AML-193 (cell line): ENCODE measurements at regions not wholly inside any gene's neighbourhood (a gene's known extent, or its start where the extent isn't known, plus 50 kb on each side); places are given as distances from the start of the nearest gene placed in this dataset.
"Not testable (repeated sequence)": the region's sequence is repeated elsewhere in the genome, so short reads cannot be mapped to it uniquely, and the experiment has no call there.

Experiments
- DNase-seq, 2 experiments: peaks; one replicate each; lab custom pipeline; 2025; lab: John Stamatoyannopoulos, UW

DNA sequence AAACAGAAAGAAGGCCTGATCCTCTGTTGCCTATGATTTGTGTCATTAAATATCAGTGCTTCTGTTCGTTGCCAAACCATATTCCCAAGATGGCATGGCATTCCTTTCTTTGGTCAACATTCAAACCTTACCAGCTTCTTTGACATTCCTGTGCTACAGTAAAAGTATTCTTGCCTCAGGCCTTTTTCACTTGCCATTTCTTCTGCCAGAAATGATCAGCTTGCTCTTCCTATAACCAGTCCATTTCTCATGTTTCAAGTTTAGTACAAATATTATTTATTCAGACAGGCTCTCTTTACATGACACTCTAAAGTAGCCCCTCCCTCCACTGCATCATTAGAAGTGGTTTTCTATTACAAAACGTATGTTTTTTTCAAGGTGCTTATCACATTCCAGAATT lies 278.3 kb downstream of the KCNJ2 start:
- no peak for DNase-seq

DNA sequence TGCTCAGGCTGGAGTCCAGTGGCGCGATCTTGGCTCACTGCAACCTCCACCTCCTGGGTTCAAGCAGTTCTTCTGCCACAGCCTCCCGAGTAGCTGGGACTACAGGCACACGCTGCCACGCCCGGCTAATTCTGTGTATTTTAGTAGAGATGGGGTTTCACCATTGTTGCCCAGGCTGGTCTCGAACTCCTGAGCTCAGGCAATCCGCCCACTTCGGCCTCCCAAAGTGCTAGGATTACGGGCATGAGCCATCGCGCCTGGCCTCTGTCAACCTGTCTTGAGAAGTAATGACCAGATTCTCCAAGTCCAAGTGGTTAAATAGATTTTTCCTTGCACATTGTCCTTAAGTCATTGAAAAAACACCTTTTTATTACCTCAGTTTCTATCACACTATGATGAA lies 283.7 kb downstream of the KCNJ2 start:
- DNase-seq = not testable (repeated sequence)

DNA sequence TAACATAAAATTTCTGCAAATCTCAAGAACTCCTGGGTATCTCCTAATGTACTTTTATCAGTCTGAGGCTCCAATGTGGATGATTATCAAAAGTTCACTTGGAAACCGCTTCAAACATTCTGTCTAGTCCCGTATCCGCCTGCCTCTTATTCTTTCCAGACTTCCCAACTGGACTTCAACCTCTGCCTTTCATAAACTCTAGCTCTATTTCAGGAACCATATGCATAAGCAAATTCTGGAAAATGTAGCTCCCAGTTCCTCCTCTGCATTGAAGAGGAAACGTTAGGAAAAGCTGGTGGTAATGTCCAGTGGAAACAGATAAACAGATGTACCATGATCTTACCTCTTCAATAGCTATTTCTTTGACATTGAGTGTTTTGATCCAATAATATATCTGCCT lies 285.0 kb downstream of the KCNJ2 start:
- DNase-seq = no peak

DNA sequence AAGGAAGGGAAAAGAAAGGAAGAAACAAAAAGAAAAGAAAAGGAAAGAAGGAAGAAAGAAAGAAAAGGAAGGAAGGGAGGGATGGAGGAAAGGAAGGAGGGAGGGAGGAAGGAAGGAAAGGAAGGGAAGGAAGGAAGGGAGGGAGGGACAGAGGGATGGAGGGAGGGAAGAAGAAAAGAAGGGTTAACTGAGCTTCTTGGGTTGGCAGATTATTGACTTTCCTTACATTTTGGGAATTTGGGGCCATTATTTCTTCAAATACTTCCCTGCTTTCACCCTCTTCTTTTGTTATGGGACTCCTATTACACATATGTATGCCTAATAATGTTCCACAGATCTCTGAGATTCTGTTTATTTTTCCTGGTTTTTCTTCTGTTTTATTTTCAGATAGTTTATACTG lies 285.6 kb downstream of the KCNJ2 start:
- no peak for DNase-seq

DNA sequence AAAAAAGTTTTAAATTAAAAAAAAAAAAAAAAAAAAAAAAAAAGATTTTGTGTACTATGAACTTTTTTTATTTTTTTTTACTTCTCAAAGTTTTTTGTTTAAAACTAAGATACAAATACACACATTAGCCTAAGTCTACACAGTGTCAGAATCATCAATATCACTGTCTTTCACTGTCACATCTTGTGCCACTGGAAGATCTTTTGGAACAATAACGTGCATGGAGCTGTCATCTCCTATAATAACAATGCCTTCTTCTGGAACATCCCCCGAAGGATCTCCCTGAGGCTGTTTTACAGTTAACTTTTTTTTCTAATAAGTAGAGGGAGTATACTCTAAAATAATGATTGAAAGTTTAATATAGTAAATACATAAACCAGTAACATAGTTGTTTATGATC lies 295.7 kb downstream of the KCNJ2 start:
- DNase-seq = no peak

DNA sequence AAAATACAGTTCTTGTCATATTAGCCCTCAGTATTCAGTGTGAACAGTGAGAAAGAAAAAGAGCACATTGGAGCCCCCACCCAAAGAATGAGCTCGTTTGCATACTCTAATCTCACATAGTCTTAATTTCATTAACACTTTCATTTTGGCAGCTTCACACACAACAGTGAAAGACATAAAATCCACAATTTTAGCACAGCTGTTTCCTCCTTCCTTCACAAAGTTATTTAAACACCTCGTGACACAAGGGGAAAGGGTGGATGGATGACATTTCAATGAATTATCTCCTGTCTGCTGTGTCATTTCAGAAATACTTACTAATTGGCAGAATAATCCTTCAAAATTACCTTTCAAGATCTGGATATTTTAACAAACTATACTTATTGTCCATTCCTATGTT lies 299.3 kb downstream of the KCNJ2 start:
- DNase-seq = no peak

DNA sequence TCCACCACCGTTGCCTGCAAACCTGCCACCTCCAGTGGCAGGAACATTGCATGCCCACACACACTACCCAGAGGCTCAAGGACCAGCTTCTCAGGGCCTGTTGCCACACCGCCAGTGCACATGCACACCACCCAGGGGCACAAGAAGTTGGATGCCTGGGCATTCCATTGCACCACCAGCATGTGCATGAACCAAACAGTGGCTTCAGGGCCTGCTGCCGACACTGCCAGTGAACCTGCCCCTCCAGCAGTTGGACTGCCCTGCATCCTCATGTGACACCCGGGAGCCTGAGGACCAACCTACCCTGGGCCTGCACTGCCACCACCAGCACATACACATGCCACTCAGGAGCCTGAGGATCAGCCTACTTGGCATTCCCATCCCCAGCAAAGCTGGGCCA lies 303.7 kb downstream of the KCNJ2 start:
- no peak for DNase-seq

DNA sequence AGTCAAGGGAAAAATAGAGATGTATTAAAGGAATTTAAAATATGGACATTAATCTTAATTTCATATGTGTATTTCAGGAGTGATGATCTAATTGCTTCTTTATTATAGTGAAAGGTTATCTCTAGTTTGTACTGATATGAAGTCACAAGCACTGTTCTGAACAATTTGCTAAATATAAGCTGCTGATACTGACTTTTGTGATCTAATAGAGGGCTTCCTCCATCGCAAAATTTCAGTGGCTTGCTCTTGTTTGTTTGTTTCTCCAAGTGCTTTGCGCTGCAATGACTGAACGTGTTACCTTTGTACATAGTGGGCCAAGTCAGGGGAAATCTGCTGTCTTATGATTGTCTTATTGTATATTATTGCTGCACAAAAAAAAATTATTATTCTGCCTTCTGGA lies 307.0 kb downstream of the KCNJ2 start:
- no peak for DNase-seq

DNA sequence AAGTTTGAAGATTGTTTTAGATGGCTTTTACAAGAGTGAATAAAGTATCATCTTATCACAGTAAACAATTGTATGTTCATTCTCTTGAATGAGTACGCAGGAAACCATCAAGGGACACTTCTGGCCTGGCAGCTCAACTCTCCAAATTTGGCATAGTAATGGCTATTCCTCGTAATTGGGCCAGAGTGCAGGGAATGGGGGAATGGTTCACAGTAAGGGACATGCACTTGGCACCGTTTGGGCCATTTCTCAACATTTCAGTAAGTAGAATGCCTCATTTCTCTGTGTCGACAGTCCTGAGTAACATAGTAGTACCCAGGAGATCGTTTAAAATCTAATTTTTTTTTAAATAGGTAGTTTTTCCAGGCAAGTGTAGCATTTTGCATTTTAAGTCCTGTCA lies 309.6 kb downstream of the KCNJ2 start:
- no peak for DNase-seq

DNA sequence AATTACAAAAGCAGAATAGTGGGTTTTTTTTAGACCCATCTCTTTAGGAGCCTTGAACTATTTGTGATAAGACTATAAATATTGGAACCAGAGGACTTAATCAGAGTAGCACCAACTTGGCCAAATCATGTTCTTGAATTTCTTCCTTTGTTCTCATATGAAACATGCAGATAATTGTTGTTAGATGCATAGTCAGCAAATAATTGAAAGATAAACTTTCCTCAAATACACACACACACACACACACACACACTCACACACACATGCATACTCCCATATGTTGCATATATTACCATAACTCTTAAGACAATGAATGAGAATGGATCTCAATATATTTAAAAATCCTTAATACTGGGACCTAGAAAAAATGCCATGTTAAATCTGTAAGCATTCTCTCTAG lies 310.4 kb downstream of the KCNJ2 start:
- DNase-seq = no peak

DNA sequence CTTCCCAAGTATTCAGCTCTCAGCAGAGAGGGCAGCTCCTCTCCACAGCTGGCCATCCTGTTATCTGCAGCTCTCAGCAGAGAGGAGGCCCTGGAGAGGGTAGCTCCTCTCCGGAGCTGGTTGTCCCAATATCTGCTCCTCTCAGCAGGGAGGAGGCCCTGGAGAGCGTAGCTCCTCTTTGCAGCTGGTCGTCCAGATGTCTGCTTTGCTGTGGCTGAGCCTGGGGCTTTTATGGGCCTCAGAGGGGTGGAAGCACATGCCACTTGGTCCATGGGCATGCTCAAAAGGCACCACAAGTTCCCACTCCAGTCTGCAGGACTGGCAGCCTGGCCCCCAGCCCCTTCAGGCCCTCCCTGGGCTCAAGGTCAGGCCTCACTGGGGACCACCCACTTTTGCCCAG lies 314.3 kb downstream of the KCNJ2 start:
- DNase-seq = no peak

DNA sequence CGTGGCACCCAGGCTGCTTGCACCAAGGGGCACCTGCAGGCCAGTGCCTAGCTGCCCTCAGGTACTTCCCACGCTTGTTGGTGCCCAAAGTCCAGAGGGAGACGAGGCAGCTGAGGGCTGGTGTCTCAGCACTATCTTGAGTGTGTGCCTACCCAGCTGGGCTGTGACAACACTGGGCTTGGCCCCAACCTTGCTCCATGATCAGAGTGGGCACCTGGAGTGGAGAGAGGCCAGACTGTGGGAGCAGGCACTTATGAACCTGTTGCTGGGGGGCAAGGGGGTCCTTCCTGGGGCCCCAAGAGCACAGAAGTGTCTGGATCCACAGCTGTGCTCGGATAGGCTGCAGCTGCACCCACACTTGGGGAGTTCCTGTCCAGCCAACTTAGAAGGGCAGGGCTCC lies 314.7 kb downstream of the KCNJ2 start:
- no peak for DNase-seq

DNA sequence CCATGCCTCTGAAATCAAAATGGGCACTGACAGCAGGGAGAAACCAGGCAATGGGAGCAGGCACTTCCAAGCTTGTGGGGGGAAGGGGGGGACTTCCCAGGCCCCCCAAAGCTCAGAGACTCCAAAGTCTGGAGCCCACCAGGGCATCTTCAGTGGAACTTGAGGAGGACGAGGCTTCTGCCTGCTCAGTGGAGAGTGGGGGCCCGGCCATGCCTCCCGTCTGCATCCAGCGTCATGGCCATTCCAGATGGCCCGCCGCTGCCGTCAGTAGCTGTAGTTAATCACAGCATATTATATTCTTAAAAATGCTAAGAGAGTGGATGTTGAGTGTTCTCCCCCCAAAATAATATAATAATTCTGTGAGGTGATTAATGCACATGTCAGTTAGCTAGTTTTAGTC lies 315.2 kb downstream of the KCNJ2 start:
- no peak for DNase-seq

DNA sequence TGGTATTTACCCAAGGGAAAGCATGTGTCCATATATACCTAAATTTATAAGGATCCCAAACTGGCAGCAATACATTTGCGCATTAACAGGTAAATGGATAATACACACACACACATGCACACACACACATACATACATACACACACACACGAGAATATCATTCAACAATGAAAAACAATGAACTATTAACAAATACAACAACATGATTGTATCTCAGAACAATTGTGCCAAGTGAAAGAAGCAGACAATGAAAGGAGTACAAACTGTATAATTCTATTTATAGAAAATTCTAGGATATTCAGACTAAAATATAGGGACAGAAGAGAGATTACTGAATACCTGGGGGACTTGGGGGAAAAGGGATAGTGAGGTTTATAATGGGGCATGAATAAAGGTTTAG lies 323.0 kb downstream of the KCNJ2 start:
- DNase-seq = no peak

DNA sequence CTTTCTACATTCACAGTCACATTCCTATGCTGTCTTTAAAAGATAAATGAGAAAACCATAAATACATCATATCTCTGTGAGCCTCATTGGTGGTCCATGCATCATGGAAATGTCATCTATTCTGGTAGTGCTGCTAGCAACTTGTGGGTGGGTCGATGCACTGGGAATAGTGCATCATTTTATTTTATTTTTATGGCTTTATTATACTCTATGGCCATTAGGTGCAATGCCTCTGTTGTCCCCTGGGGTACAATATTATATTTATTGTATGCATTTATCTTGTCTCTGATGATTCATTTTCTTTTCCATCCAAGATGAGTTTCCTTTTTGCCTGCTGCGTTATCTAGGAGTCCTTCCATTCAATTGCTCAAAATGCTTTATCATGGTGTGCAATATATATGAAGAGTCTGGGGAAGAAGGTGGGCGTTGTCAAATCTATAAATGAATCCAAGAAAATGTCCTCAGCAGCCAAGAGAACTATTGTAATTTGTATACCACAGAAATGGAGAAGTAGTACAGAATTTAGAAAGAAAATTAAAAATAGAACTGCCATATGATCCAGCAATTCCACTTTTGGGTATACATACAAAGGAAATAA lies 324.0 kb downstream of the KCNJ2 start:
- no peak for DNase-seq

DNA sequence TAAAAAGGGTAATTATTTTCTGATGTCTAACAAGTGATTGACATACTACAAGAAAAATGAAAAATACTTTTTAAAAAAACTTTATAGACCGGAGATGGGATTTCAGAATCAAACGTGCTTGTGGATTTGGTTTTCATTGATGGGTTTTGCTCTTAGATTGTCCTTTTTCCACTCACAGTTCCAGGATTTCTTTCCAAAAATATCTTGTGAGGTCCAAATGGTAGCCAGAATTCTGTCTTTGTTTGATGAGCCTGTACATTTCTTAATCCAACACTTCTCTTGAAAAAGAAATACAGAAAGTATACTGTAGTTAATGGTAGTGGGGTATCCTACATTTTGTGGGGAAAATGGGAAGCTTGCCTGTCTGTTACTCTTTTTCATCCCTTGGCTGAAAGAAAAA lies 329.3 kb downstream of the KCNJ2 start:
- no peak for DNase-seq

DNA sequence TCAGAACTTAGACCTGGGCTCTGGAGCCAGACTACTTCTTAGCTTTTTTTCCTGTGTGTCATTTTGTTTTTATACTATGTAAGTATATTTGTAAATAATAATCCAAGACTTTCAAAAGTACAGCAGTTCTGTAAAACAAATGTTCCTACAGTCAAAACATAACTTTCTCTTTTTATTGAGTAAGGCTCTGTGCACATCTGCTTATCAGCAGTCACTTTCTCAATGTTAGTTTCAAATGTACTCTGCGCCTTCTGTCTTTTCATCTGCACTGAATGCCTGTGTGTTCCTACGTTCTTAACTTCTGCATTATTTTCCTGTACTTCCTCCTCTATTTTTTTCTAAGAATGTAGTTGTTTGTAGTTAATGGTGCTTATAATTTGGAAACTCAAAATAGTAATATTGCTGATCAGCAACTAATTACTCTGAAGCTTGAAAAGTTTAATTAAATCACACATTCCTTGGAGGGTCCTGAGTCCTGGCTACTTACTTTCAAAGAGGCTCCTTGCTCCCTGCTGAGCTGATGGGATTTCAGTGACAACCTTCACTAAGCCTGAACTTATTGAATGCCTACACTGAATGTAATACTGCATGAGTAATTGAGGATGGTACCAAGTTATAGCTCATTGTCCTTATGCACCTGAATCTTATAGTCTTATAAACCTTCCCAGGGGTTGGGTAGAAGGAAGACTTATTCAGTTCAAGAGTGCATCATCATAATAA lies 329.9 kb downstream of the KCNJ2 start:
- no peak for DNase-seq

DNA sequence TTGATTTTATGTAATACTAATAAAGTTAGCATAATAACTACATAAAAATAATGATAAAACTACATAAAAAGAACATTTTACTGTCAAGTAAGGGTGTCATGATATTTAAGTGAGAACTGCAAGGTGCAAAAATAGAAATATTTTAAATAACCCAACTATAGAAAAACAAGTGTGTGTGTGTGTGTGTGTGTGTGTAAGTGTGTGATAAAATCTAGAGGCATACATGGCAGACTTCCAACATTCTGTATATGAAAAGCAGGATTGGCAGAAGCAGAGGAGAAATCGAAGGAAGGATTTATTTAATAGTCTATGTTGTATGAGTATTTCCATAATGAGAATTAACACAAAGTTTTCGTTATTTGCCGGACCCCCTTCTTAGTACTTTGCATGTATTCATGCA lies 334.1 kb downstream of the KCNJ2 start:
- DNase-seq = no peak

DNA sequence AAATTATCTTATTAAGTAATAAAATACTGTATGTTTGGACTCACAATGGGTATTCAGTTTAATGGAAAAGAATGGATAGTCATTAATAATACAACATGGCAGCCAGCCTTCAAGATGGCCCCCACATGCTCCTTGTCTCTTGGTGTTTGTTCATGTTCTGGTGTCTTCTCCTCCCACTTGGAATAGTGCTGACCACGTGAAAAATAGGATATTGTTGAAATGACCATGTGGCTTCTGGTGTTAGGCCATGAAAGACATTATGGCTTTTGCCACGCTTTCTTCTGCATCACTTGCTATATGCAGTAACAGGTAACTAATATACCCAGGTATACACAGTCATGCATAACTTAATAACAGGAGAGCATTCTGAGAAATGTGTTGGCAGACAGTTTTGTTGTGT lies 341.0 kb downstream of the KCNJ2 start:
- DNase-seq = no peak

DNA sequence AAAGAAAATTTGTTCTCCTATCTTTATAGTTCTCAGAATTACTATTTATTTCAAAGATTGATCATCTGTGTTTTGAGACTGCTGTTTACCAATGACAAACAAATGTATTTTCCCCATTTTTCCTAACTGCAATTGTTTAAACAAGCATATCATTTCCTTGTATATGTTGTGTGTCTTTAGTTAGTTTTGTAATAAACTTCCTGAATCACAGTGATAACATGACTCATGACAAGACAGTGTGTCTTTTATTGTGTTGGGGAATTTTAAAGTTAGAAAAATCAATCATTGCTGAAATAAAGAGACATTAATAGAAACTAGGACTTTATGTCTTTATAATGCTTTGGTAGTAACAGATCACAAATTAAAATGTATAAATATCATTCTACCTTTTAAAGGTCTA lies 348.5 kb downstream of the KCNJ2 start:
- DNase-seq = no peak

DNA sequence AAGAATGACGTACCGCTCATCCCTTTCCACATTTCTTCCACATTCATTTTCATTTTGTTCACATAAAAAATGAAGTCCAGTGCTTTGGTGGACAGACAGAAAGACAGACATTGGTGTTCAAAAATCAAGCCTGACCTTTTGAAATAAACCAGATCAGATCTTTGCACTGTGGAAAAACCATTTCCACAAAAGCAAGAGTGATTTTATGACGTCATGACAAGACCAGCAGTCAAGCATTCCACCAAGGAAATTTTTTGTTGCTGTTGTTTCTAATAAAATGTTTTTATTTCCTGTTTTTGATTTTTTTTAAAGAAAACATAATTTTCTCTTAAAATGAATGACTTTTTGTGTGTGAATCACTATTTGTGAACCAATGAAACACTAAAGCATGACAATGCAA lies 350.0 kb downstream of the KCNJ2 start:
- no peak for DNase-seq

DNA sequence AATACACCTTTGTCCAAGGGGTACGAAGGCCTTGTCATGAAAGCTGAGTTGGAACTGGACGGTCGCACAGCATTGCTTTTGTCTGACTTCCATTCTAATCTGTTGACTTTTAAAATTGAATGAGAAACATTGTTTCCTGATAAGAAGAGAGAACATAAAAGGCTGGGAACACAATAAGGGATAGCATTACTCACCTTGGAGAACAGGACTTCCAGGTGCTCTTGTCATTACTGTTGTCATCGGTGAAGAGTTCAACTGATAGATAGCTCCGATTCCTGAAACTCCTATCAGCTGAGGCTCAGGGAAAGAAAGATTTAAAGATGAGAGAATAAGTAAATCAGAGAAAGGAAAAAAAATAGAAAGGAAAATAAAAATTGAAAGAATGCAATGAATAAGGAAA lies 351.1 kb downstream of the KCNJ2 start:
- no peak for DNase-seq

DNA sequence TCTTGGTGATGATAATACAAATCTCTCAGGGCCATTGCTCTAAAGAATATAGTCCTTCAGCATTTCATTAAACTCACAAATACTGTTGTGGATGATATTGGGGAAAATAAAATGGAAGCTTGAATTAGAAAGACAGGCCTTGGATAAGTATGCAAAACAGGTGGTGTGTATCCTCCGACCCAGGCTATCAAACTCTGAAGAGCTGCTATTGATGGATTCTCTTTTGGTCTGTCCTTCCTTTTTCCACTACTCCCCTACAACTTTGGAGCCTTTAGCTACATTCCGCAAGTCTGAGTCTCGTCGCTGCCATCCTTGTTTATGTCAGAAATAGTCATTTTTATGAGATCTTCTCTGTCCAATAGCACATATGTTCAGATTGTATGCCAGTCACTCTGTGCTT lies 351.6 kb downstream of the KCNJ2 start:
- DNase-seq = no peak

DNA sequence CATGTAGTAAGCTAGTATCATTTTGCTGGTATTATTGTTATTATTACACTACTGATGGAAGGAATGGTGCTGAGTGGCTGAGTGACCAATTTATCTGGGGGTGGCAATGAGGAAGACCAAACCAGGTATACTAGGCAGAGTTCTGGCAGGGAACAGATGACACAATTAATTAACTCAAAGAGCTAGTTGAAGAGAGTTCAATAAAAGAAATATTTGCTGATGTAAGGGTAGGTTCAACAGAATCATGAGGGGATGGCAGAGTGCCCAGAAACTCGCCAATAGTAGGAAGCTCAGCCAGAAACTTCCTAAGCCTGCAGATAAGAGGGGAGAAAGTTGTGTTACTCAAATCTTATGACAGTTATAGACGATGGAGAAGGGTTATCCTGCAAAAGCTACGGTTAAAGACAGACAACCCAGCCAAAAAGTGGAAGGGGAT lies 352.5 kb downstream of the KCNJ2 start:
- no peak for DNase-seq
